Stimulated activated effector memory CD8-positive, alpha-beta T cell treated with anti-CD3 and anti-CD28 coated beads, Interleukin-12 subunit alpha, Interleukin-12 subunit beta, amount 100 ng/mL, for 72 hours (primary cell): ENCODE measurements at regions not wholly inside any gene's neighbourhood (a gene's known extent, or its start where the extent isn't known, plus 50 kb on each side); places are given as distances from the start of the nearest gene placed in this dataset.
A peak's percentile ranks its signal among the peaks of the same experiment; 100 is the strongest.
"Not testable (repeated sequence)": the region's sequence is repeated elsewhere in the genome, so short reads cannot be mapped to it uniquely, and the experiment has no call there.

ENCODE experiments used
- ATAC-seq: fragments of 150-1000 bp; cut with Tn5 transposase; 2 replicates; pipeline ENCODE4 v1.10.0; 2021
- DNase-seq, 2 donors: peaks; one replicate each; pipeline ENCODE4 v3.0.0; 2021 to 2022; ENCODE audit warnings: low spot score in 2 of 2
- H3K27ac Mint-ChIP-seq: one replicate; pipeline ENCODE4 v1.8.0; 2022; ENCODE audit warnings: mild to moderate bottlenecking, mixed read lengths
- H3K36me3 Mint-ChIP-seq: one replicate; pipeline ENCODE4 v1.8.0; 2022; ENCODE audit warnings: mild to moderate bottlenecking, mixed read lengths
- H3K4me1 Mint-ChIP-seq: one replicate; pipeline ENCODE4 v1.8.0; 2022; ENCODE audit warnings: mixed read lengths
- H3K4me3 Mint-ChIP-seq: one replicate; pipeline ENCODE4 v1.8.0; 2022; ENCODE audit warnings: mild to moderate bottlenecking, mixed read lengths
- H3K9me3 Mint-ChIP-seq: one replicate; pipeline ENCODE4 v1.8.0; 2022; ENCODE audit warnings: mixed read lengths

DNA sequence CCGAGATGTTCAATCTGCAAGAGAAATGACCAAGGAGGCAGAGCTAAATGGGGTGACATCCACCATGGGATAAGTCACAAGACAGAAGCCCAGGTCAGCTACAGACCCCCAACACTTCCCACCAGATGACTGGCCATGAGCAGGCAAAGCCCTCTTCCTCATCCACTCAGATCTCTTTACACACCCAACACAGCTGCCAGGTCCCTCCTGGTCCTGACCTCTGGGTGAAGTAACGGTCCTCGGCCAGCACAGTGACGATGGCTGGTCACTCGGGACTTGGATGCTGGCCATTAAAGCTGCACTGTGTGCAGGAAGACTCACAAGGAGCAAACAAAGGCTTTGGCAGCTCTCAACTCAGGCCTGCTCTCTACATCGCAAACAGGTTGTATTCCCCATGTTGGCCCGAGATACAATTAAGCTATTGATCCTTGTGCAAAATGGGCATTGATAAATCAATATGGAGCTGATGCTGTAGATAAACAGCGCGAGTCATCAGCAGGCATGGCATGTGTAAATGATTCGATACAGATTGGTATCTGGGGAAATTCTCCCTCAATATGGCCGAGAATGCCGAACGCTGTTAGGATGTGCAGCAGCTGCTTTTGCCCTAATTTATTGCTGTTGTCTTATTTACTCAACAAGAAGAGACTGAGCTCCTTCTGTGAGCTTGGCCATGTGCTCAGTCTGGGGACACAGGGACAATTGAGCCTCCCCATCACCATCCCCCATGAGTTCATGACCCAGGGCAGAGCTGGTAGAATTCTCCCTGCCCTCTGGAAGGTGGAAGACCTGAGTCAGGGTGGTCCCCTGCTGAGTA is 98.7 kb downstream of the C5orf15 start:
- Mint-ChIP-seq H3K4me3 (no peak overlapping the region), H3K9me3 (no peaks in the 10 kb centered on the region), H3K27ac (no peak overlapping the region), H3K36me3 (peaks cover 6% of the 10 kb centered on the region), H3K4me1 (peaks cover 18% of the 10 kb centered on the region)
- ATAC-seq (no peak), DNase-seq (no peak)

DNA sequence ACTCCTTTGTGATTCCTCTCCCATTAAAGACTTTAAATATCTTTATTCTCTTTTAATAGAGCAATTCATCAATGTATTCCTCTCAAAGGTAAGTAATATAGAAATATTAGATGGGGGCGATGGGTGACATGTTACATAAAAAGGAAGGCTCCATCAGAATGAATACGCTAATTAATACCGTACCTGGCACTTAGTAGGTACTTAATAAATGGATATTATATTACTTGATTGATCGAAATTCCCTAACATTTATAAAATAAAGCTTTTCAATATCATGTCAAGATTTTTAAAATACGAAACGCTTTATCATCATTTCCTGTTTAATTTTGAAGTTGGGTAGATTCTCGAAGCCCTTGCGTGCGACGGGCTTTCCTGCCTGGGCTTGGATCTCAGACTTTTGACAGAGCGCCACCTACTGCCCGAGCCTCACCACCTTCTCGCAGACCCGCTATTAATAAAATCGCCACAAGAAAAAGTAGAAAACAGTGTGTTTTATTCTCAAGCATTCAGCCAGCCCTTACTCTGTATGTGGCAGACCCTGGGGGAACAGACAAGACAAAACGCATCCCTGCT is 99.4 kb downstream of the C5orf15 start:
- ATAC-seq (peak; percentile 61), DNase-seq (peak; percentile 51 to 81)
- Mint-ChIP-seq H3K9me3 (no peaks in the 10 kb centered on the region), H3K36me3 (peaks cover 3% of the 10 kb centered on the region), H3K27ac (no peak overlapping the region), H3K4me3 (no peak overlapping the region), H3K4me1 (peaks cover 15% of the 10 kb centered on the region)

DNA sequence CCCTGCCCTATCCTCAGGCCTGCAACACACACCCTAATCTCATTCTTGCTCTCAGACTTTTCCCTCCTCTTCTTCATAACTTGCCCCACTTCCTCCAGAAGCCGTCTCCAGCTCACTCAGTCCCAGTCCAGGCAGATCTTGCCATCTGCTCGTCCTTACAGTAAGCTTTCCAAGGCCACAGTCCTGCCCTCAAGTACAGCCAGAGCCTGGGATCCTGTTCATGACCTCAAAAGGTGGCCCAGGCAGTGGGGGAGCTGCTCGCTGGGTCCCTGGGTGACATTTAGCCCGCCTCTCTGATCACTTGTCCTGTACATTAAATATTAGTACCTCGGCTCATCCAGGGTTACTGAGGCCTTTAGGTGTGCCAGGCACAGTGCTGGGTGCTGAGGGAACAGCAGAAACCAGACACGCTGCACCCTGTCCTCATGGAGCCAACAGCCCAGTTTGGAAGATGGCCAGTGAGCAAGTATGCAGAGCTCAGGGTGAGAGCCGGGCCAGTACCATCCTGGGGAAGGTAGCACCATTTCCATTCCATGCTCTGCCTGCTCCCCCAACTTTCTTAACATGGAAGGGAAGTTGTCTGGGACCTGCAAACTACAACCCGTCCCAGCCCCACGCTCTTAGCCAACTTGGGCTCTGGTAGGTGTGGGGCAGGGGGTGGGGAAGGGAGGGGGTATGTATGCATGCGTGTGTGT is 100.4 kb downstream of the C5orf15 start:
- DNase-seq = no peak
- no peak for ATAC-seq
- H3K4me1 Mint-ChIP-seq = peaks cover 13% of the 10 kb centered on the region
- H3K4me3 Mint-ChIP-seq = no peak overlapping the region
- no peaks in the 10 kb centered on the region for H3K36me3 Mint-ChIP-seq
- H3K9me3 Mint-ChIP-seq = no peaks in the 10 kb centered on the region
- H3K27ac Mint-ChIP-seq = peak overlapping the region; percentile 52

DNA sequence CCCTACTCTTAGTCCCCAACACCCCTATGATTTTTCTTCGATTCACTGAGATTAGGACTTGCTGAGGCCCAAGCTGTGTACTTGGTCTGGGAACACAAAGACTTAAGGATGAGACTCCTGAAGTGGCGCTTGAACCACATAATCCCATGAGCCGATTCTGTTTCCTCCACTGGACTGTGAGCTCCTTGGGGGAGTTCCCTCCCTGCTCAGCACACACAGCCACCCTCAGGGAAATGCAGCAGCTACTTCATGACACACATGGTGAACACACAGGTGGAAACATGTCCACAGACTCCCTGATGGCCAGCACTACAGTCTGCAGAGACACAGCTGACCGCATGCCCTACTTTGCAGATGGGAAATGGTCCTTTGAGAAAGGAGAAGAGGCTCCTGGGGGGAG is 101.1 kb downstream of the C5orf15 start:
- DNase-seq (no peak), ATAC-seq (no peak)
- peak overlapping the region; percentile 52 for H3K27ac Mint-ChIP-seq
- H3K36me3 Mint-ChIP-seq = no peaks in the 10 kb centered on the region
- H3K4me1 Mint-ChIP-seq = peaks cover 11% of the 10 kb centered on the region
- no peak overlapping the region for H3K4me3 Mint-ChIP-seq
- no peaks in the 10 kb centered on the region for H3K9me3 Mint-ChIP-seq

DNA sequence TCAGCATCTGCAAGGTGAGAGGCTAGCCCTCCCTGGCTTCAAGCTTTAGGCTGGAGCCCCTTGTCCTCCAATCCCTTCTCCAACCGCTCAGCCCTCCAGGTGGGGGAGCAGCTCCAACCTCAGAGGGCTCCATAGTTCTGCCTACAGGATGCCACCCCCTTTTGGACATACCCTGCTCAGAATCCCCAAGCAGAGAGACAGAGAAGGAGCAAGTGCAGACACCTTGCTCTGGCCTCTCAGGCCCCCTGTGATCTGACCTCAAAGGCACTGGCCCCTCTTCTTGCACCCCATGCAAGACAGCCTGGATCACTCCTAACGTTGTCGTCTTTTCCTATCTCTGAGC is 101.6 kb downstream of the C5orf15 start:
- Mint-ChIP-seq H3K36me3 (no peaks in the 10 kb centered on the region), H3K4me3 (no peak overlapping the region), H3K4me1 (peaks cover 11% of the 10 kb centered on the region), H3K27ac (no peak overlapping the region), H3K9me3 (no peaks in the 10 kb centered on the region)
- ATAC-seq (no peak), DNase-seq (no peak)

- ATAC-seq = no peak
- H3K27ac Mint-ChIP-seq = no peak overlapping the region
- peaks cover 8% of the 10 kb centered on the region for H3K4me1 Mint-ChIP-seq
These were observed 102.1 kb downstream of the C5orf15 start for GRCh38 chr5:133866160-133866902.

GRCh38 chr5:133865113-133865512 is 103.3 kb downstream of the C5orf15 start:
- no peak for ATAC-seq
- no peak overlapping the region for H3K4me3 Mint-ChIP-seq
- H3K9me3 Mint-ChIP-seq = no peaks in the 10 kb centered on the region
- peaks cover 12% of the 10 kb centered on the region for H3K4me1 Mint-ChIP-seq
- H3K36me3 Mint-ChIP-seq = no peaks in the 10 kb centered on the region
- H3K27ac Mint-ChIP-seq = no peak overlapping the region
- DNase-seq = no peak

More at GRCh38 chr5:133866160-133866902, 102.1 kb downstream of the C5orf15 start:
- Mint-ChIP-seq H3K36me3 (no peaks in the 10 kb centered on the region), H3K9me3 (no peaks in the 10 kb centered on the region), H3K4me3 (no peak overlapping the region)
- DNase-seq = no peak

- Mint-ChIP-seq H3K4me3 (no peak overlapping the region), H3K4me1 (peaks cover 12% of the 10 kb centered on the region), H3K27ac (no peak overlapping the region), H3K9me3 (no peaks in the 10 kb centered on the region), H3K36me3 (no peaks in the 10 kb centered on the region)
- no peak for ATAC-seq
- DNase-seq = no peak
These were observed 103.7 kb downstream of the C5orf15 start for GRCh38 chr5:133864711-133865110.

GRCh38 chr5:133863857-133864585 is 104.4 kb downstream of the C5orf15 start:
- no peaks in the 10 kb centered on the region for H3K36me3 Mint-ChIP-seq
- peak; percentile 31 for ATAC-seq

GRCh38 chr5:133861161-133861737 is 107.2 kb downstream of the C5orf15 start:
- DNase-seq = no peak
- ATAC-seq = peak; percentile 46
- peaks cover 18% of the 10 kb centered on the region for H3K4me1 Mint-ChIP-seq
- H3K27ac Mint-ChIP-seq = no peak overlapping the region
- H3K4me3 Mint-ChIP-seq = no peak overlapping the region
- H3K36me3 Mint-ChIP-seq = no peaks in the 10 kb centered on the region
- no peaks in the 10 kb centered on the region for H3K9me3 Mint-ChIP-seq

More at GRCh38 chr5:133863857-133864585, 104.4 kb downstream of the C5orf15 start:
- Mint-ChIP-seq H3K4me3 (no peak overlapping the region), H3K9me3 (no peaks in the 10 kb centered on the region), H3K4me1 (peaks cover 16% of the 10 kb centered on the region), H3K27ac (no peak overlapping the region)
- no peak for DNase-seq

GRCh38 chr5:133859073-133859472 is 109.4 kb downstream of the C5orf15 start:
- no peaks in the 10 kb centered on the region for H3K36me3 Mint-ChIP-seq
- peaks cover 18% of the 10 kb centered on the region for H3K4me1 Mint-ChIP-seq
- no peak overlapping the region for H3K27ac Mint-ChIP-seq
- ATAC-seq (no peak), DNase-seq (no peak)
- no peaks in the 10 kb centered on the region for H3K9me3 Mint-ChIP-seq
- no peak overlapping the region for H3K4me3 Mint-ChIP-seq

- not testable (repeated sequence) for DNase-seq, H3K9me3 Mint-ChIP-seq, H3K4me3 Mint-ChIP-seq, H3K27ac Mint-ChIP-seq, ATAC-seq, H3K36me3 Mint-ChIP-seq
- H3K4me1 Mint-ChIP-seq = peaks cover 13% of the 10 kb centered on the region
These were observed 110.7 kb downstream of the C5orf15 start for GRCh38 chr5:133857595-133858313.

GRCh38 chr5:133854554-133854953 is 113.9 kb downstream of the C5orf15 start:
- peaks cover 6% of the 10 kb centered on the region for H3K4me1 Mint-ChIP-seq
- ATAC-seq (no peak), DNase-seq (no peak)
- H3K9me3 Mint-ChIP-seq = no peaks in the 10 kb centered on the region
- H3K4me3 Mint-ChIP-seq = no peak overlapping the region
- H3K27ac Mint-ChIP-seq = no peak overlapping the region
- H3K36me3 Mint-ChIP-seq = no peaks in the 10 kb centered on the region
